GM19324 (cell line): ENCODE measurements at regions not wholly inside any gene's neighbourhood (a gene's known extent, or its start where the extent isn't known, plus 50 kb on each side); places are given as distances from the start of the nearest gene placed in this dataset.

Experiments
- ATAC-seq: cut with Tn5 transposase; IDR thresholded peaks from one replicate; pipeline ENCODE4 v1.9.1; 2021; ENCODE audit warnings: mild to moderate bottlenecking, moderate library complexity; ENCODE audit not compliant: unreplicated experiment, low FRiP score

DNA sequence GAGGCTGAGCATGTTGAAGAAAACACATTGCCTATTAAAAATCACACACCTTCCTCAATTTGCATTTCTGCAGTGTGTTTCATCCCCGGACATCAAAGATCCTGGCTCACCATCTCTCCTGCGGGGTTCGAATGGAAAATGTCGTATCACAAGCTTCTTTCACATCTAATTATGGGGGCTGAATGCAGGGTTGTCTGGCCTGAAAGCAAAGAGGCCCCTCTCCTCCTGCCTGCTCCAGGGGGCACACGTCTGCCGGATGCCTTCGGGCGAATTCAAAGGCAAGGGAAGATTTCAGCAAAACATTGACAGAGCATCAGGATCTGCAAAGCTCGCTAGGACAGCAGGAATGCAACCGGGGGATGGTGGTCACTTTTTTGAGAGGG, 1447.7 kb downstream of the TBC1D22A start:
- no peak for ATAC-seq

GRCh38 chr22:48209473-48210197, 1447.2 kb downstream of the TBC1D22A start:
- no peak for ATAC-seq

DNA sequence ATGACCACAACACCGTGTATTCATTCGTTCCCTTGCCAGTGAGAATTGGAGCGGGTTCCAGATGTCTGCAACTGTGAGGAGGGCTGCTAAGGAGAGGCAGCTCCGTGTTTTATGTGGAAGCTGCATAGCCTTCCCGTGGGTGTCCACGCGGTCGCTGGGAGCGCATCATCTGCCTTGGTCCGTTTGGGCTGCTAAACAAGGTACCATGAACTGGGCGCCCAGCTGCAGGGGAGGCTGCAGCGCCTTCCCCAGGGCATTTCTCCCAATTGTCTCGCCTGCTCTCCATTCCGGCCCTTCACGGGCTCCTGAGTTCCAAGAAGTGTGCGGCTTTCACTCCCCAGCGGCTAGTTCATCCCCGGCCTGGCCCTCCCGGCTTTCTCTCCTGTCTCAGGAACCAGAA, 1446.4 kb downstream of the TBC1D22A start:
- ATAC-seq, result no peak

DNA sequence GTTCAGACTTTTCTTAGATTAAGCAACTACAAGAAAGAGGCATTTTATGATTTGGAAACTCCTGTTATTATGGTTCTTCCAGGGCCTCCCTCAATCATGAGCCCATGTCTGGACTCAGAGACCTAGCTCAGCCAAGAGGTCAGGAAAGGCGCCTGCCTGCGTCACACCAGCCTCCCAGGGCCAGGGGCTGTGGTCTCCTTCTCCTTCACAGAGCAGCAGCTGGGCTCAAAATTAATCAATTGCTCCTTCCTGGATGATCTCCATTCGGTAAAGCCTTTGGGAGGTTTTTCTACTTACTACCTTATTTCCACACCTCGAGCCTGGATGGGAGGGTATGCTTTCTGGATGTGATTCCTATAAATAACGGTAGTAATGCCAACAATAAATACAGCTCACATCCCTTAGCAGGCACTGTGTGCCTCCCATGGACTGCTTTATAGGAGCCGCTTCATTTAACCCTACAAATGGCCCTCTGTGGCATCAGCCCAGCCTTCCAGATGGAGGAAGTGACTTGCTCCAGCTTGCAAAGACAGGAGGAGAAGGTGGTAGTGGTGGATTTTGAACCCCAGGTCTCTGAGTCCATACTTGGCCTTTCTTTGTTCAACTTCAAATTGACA, 1445.6 kb downstream of the TBC1D22A start:
- no peak for ATAC-seq

DNA sequence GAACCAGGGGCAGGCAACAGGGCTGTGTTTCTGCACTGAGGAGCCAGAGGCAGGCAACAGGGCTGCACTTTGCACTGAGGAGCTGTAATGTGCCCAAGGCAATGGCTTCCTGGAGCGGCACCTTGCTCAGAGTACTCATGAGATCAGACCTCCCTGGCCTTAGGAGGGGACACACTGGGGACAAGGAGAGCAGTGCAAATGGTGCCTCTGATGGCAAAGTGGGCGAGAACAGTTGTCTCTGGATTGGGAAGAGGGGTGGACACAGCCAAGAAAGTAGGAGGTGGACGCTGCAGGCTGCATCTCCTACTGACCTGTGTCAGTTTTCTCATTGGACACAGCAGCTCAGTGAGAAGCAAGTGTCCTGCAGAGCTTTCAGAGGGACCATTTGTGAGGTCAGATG, 1443.3 kb downstream of the TBC1D22A start:
- no peak for ATAC-seq

GRCh38 chr22:48205161-48205560, 1442.7 kb downstream of the TBC1D22A start:
- no peak for ATAC-seq

DNA sequence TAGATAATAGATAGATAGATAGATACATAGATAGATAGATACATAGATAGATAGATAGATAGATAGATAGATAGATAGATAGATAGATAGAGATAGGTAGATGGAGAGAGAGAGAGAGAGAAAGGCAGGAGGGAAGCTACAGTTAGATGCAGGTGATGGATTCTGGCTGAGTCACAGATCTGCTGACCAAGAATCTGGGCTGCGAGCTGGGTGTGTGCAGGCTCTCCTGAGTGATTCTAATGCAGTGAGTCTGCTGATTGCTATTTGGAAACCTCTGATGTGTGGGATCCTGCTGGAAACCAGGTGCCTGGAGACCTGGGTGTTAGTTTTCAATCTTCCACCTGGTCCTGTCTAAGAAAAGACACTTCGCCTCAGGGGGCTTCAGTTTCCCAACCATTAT, 1441.8 kb downstream of the TBC1D22A start:
- no peak for ATAC-seq

DNA sequence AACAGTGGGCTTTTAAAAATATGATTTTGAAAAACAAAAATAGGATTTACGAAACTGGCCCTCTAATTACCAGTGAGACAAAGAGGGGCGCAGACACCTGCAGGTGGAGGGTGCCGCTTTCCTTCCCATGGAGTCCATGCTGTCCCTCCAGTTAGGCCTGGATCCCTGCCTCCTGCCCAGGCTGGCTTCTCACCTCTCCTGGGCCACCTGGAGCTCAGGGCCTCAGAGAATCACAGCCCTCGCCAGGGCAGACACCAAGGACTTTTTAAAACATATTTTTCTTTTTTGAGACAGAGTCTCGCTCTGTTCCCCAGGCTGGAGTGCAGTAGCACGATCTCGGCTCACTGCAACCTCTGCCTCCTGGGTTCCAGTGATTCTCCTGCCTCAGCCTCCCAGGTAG, 1437.2 kb downstream of the TBC1D22A start:
- no peak for ATAC-seq

- ATAC-seq, result no peak
Measured at GRCh38 chr22:48198489-48199459, 1436.3 kb downstream of the TBC1D22A start.

GRCh38 chr22:48197189-48197690, 1434.8 kb downstream of the TBC1D22A start:
- no peak for ATAC-seq

- no peak for ATAC-seq
Measured at GRCh38 chr22:48192920-48193319, 1430.5 kb downstream of the TBC1D22A start.

DNA sequence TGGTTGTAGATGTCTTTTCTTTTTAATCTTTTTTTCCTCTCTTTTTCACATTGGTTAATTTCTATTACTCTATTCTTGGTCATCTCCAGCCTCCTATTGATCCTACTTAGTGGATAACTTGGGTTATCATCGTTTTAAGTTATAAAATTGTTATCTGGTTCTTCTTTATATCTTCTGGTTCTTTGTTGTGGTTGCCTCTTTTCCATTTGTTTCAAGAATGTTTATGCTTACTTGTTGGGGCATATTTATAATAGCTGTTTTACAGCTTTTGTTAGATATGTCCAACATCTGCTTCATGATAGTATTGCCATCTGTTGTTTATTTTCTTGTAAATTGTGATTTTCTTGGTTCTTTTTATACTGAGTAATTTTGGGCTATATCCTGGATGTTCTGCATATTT, 1429.6 kb downstream of the TBC1D22A start:
- ATAC-seq, result no peak

DNA sequence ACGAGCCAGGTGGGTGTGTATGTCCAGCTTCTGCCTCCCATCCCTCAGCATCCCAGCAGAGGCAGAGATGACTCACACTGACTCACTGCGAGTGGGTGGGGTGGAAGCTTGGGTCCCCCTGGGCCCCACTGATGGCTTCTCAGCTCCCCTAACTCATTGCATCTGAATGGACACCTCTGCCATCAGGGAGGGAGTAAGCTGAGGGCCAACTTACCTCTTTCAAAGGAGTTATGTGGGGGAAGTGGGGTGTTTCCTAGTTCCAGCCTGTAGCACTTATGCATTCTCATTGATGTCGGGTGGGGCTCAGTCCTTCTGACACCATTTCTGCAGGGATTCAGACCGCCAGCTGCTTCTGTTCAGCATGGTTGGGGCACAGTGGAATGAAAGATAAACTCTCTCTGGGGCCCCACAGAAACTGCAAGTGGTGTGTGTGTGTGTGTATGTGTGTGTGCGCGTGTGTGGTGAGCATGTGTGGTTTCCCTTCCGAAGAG, 1425.8 kb downstream of the TBC1D22A start:
- no peak for ATAC-seq

- no peak for ATAC-seq
Measured at GRCh38 chr22:48187356-48187755, 1424.9 kb downstream of the TBC1D22A start.

DNA sequence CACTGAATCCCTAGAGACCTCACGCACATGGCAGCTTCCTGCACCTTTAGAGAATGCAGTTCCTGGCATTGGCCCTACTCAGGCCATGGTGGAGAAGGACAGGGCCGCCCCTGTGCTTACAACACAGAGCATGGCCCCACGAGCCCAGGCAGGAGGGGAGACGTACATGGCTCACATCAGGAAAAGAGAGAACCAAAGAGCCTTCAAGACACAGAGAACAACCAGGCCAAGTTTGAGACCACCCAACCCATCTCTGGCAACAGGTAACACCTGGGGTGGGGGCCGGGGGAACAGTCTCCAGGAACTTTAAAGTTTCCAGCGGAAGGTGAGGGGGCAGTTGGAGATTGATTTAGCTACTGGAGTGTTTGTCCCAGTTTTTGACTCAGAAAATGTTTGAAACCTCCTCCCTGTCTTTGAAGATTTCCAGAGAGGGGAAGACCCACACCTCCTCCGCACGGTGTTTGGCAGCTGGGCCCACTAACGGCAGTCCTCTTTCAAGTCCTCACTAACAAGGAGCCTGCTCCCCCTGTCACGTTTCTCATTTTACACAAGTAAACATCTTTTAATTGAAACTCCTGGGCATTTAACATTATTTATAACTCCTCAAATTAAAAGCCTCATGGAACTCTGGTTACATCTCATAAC, 1423.8 kb downstream of the TBC1D22A start:
- ATAC-seq, result no peak

- ATAC-seq, result no peak
Measured at GRCh38 chr22:48185071-48186055, 1422.9 kb downstream of the TBC1D22A start.

GRCh38 chr22:48182846-48183805, 1420.7 kb downstream of the TBC1D22A start:
- ATAC-seq, result no peak

- no peak for ATAC-seq
Measured at GRCh38 chr22:48182031-48182430, 1419.6 kb downstream of the TBC1D22A start.
